ENCODE measurements at regions not wholly inside any gene's neighbourhood (a gene's known extent, or its start where the extent isn't known, plus 50 kb on each side); places are given as distances from the start of the nearest gene placed in this dataset.

- no peak for TF ChIP-seq FOXP2 (optimal IDR thresholded peaks at IDR 0.05; ENCODE audit: borderline replicate concordance, extremely low read depth, extremely low read length, insufficient read depth)
- TF ChIP-seq TAF1 (IDR thresholded peaks at IDR 0.05; ENCODE audit: borderline replicate concordance, insufficient read depth, low read length), result no peak
- no peak for TF ChIP-seq SIN3A (IDR thresholded peaks at IDR 0.05; ENCODE audit: borderline replicate concordance, insufficient read depth, low read length)
- TF ChIP-seq, protein P1, sequence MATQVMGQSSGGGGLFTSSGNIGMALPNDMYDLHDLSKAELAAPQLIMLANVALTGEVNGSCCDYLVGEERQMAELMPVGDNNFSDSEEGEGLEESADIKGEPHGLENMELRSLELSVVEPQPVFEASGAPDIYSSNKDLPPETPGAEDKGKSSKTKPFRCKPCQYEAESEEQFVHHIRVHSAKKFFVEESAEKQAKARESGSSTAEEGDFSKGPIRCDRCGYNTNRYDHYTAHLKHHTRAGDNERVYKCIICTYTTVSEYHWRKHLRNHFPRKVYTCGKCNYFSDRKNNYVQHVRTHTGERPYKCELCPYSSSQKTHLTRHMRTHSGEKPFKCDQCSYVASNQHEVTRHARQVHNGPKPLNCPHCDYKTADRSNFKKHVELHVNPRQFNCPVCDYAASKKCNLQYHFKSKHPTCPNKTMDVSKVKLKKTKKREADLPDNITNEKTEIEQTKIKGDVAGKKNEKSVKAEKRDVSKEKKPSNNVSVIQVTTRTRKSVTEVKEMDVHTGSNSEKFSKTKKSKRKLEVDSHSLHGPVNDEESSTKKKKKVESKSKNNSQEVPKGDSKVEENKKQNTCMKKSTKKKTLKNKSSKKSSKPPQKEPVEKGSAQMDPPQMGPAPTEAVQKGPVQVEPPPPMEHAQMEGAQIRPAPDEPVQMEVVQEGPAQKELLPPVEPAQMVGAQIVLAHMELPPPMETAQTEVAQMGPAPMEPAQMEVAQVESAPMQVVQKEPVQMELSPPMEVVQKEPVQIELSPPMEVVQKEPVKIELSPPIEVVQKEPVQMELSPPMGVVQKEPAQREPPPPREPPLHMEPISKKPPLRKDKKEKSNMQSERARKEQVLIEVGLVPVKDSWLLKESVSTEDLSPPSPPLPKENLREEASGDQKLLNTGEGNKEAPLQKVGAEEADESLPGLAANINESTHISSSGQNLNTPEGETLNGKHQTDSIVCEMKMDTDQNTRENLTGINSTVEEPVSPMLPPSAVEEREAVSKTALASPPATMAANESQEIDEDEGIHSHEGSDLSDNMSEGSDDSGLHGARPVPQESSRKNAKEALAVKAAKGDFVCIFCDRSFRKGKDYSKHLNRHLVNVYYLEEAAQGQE (IDR thresholded peaks at IDR 0.05; ENCODE audit: insufficient read depth in 1 of 2, low read depth in 2 of 2, low read length in 2 of 2), result no peak
- TF ChIP-seq POLR2AphosphoS5 (IDR thresholded peaks at IDR 0.05; ENCODE audit: low read depth, low read length), result no peak
These were observed 247.0 kb upstream of the NDST4 start for GRCh38 chr4:115360431-115360830.

DNA sequence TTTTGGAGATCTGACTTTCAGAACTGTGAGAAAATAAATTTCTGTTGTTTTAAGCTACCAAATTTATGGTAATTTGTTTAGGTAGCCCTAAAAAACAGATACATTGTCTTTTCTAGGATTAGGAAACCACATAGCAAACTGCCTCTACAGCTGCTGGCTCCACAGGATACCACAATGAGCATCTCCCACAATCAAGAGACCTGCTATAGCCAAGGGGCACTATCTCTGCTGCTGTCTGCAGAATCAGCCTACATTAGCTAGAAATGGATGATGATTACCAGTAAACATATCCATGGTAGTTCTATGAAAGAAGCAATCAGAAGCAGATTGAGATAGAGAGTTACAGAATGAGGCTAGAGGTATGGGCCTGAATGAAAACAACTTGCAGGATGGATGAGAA, 244.4 kb upstream of the NDST4 start:
- TF ChIP-seq TAF1 (IDR thresholded peaks at IDR 0.05; ENCODE audit: borderline replicate concordance, insufficient read depth, low read length) (no peak), FOXP2 (optimal IDR thresholded peaks at IDR 0.05; ENCODE audit: borderline replicate concordance, extremely low read depth, extremely low read length, insufficient read depth) (no peak), POLR2AphosphoS5 (IDR thresholded peaks at IDR 0.05; ENCODE audit: low read depth, low read length) (no peak), SIN3A (IDR thresholded peaks at IDR 0.05; ENCODE audit: borderline replicate concordance, insufficient read depth, low read length) (no peak)
- TF ChIP-seq, protein P1 (IDR thresholded peaks at IDR 0.05; ENCODE audit: insufficient read depth in 1 of 2, low read depth in 2 of 2, low read length in 2 of 2), result no peak

- TF ChIP-seq FOXP2 (optimal IDR thresholded peaks at IDR 0.05; ENCODE audit: borderline replicate concordance, extremely low read depth, extremely low read length, insufficient read depth) (no peak), POLR2AphosphoS5 (IDR thresholded peaks at IDR 0.05; ENCODE audit: low read depth, low read length) (no peak), TAF1 (IDR thresholded peaks at IDR 0.05; ENCODE audit: borderline replicate concordance, insufficient read depth, low read length) (no peak), SIN3A (IDR thresholded peaks at IDR 0.05; ENCODE audit: borderline replicate concordance, insufficient read depth, low read length) (no peak)
- TF ChIP-seq, protein P1 (IDR thresholded peaks at IDR 0.05; ENCODE audit: insufficient read depth in 1 of 2, low read depth in 2 of 2, low read length in 2 of 2), result no peak
These were observed 242.8 kb upstream of the NDST4 start for GRCh38 chr4:115356176-115356575.

DNA sequence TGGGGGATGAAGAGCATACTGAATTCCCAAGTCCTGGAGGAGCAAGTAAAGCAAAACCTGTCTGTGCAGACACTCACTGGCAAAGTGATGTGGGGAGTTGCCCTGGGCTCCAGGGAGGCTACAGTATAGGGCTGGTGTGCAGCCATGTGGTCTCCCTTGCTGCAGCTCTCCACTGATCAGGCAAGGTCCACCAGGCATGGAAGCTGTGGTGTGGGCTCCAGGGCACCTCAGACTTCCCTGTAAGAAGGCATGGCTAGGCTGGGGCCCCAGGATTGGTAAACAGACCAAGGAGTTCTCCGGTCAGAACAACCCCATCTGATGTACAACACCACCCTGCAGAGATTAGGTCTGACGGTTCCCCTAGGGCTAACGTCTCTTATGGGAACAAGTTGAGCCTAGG, 241.9 kb upstream of the NDST4 start:
- TF ChIP-seq, protein P1 (IDR thresholded peaks at IDR 0.05; ENCODE audit: insufficient read depth in 1 of 2, low read depth in 2 of 2, low read length in 2 of 2), result no peak
- TF ChIP-seq POLR2AphosphoS5 (IDR thresholded peaks at IDR 0.05; ENCODE audit: low read depth, low read length), result no peak
- TF ChIP-seq TAF1 (IDR thresholded peaks at IDR 0.05; ENCODE audit: borderline replicate concordance, insufficient read depth, low read length), result no peak
- no peak for TF ChIP-seq SIN3A (IDR thresholded peaks at IDR 0.05; ENCODE audit: borderline replicate concordance, insufficient read depth, low read length)
- TF ChIP-seq FOXP2 (optimal IDR thresholded peaks at IDR 0.05; ENCODE audit: borderline replicate concordance, extremely low read depth, extremely low read length, insufficient read depth), result no peak

DNA sequence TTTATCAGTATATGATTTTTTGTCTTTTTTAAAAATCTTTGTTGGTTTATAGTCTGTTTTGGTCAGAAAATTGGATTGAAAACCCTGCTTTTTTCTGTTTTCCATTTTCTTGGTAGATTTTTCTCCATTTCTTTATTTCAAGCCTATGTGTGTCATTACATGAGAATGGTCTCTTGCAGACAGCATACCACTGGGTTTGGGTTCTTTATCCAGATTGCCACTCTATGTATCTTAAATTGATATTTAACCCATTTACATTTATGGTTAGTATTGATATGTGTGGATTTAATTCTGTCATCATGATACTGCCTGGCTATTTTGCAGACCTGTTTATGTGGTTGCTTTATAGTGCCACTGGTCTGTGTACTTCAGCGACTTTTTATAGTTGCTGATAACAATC, 239.9 kb upstream of the NDST4 start:
- TF ChIP-seq, protein P1 (IDR thresholded peaks at IDR 0.05; ENCODE audit: insufficient read depth in 1 of 2, low read depth in 2 of 2, low read length in 2 of 2), result no peak

All from PFSK-1 (cell line).